HG03439 (cell line): ENCODE measurements at regions not wholly inside any gene's neighbourhood (a gene's known extent, or its start where the extent isn't known, plus 50 kb on each side); places are given as distances from the start of the nearest gene placed in this dataset.
"Not testable (repeated sequence)": the region's sequence is repeated elsewhere in the genome, so short reads cannot be mapped to it uniquely, and the experiment has no call there.

Experiments
- ATAC-seq: cut with Tn5 transposase; IDR thresholded peaks from one replicate; pipeline ENCODE4 v1.9.1; 2021; ENCODE audit warnings: mild to moderate bottlenecking, moderate library complexity; ENCODE audit not compliant: unreplicated experiment

DNA sequence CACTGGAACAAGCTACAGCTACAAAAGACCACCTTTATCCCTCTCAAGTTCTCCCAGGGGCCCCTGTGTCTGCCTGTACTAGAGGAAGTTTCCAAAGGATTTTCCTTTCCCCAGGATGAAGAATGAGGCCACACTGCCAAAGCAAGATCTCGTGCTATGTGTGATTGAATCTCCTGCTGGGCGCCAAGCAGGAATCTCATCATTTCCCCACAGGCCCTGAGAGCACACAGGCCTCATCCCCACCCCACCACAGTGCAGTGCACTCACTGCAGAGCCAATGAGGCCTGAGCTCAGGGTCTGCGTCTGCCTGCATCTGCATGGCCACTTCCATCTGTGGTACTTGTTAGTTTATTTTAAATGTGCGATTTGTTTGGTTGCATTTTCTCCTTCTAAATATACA lies 387.4 kb upstream of the ASIC2 start:
- no peak for ATAC-seq

DNA sequence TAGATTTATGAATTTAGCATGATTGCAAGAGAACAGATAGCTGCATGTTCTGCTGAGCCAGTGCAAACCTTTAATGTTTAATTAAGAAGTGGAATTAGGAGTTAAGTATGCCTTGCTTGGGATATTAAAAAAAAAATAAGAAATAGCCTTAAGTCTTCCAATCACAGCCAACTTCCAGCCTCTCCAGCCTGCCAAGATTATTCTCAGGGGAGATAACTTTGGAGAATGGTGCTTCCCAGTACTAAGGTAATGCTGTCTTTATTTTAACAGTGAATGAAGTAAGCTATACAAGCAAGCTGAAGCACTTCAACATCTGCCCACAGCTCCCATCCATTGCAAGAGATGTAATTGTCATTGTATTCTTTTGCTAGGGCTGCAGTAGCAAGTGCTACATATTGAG lies 389.5 kb upstream of the ASIC2 start:
- no peak for ATAC-seq

DNA sequence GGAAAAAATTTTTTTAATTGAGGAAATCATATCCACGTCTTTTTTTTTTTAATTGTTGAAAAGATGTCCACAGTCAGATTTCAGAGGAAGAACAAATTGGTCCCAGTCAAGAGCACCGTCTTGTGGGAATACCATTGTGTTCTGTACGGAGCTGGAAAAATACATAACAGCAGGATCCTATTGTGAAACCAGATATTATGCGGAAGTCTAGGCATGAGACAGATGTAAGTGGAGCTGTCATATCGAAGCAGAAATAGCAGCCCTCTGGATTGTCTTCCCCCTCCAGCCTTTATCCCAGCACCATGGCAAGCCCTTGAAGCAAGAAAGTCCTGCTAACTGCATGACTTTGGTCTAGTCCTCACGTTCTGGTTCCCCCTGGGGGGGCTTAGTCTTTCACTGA lies 391.6 kb upstream of the ASIC2 start:
- no peak for ATAC-seq

DNA sequence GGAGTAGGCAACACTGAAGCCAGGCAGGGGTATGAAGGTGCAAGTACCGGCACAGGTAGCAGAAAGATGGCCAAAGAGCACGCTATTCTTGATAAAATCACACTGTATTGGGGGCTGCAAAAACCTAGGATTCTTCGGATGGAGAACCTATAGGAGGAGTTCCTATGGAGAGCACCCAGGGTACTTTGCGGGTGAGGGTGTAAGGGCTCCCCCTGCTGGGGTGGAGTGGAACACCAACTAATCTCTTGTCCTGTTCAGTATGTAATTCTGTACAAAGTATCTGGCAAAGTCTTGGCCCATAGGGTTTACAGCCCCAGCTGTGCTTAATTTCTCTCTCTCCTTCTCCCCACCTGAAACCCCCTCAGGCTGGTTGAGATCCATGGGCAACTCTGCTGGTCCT lies 393.1 kb upstream of the ASIC2 start:
- no peak for ATAC-seq

DNA sequence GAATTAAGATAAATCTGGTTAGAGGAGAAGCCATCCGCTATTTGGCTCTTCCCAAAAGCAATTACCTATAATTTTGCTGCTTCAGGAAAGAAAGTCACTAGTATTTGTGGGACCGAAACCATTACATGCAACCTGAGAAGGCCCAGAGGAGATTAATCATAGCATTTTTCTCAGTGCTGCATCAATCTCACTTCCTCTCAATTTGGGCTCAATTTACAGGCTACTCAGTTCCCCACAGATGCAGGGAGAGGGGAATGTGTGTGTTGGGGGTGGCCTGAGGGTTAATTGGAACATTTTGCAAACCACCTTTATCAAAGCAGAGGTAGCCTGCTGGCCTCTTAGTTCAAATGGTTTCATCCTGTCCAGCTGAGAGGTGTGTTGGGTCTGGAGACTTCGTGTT lies 394.7 kb upstream of the ASIC2 start:
- ATAC-seq, result no peak

DNA sequence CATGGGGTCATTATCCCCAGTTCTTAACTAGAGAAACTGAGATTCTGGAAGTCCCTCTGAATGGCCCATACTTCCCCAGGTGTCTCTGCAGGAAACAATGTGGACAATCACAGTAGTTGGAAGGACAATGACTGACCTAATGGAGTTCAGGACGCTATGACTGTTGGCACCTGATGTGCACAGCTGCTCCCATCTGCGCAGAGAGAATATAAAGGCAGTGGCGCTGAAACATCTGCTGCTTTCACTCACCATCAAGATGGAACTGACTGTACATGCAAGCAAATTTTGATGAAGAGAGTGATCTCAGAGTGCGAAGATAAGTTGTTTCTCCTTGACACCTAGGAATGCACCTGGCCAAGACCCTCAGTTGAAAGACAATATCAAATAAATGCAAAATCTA lies 395.7 kb upstream of the ASIC2 start:
- ATAC-seq, result no peak

DNA sequence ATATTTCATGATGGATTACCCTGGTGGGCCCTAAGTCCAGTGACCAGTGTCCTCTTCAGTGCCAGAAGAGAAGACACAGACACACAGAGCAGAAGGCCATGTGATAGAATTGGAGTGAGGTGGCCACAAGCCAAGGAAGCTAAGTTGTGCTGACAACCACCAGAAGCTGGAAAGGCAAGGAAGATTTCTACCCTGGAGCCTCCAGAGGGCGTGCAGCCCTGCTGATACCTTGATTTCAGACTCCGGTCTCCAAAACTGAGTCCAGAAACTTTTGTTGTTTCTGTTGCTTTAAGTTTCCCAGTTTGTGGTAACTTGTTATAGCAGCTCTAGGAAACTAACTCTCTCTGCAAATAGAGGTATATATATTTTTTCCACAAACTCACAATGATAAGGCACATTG lies 396.6 kb upstream of the ASIC2 start:
- ATAC-seq, result no peak

DNA sequence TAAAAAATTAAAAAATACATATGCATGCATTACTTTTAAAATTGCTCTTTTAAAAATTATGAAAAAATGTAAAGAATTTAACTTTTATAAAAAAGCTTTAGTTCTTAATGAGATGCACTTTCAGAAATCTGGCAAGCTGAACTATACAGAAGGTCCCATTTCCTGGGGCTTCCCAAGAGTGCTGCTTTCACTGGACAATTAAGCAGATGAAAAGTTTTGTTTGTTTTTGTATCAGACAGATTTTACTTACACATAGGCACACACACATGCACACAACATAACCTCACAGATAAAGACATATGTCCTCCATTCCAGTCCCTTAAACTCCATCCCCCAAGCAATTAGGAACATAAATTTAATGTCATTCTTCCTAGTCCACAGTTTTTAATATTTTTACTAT lies 402.3 kb upstream of the ASIC2 start:
- no peak for ATAC-seq

DNA sequence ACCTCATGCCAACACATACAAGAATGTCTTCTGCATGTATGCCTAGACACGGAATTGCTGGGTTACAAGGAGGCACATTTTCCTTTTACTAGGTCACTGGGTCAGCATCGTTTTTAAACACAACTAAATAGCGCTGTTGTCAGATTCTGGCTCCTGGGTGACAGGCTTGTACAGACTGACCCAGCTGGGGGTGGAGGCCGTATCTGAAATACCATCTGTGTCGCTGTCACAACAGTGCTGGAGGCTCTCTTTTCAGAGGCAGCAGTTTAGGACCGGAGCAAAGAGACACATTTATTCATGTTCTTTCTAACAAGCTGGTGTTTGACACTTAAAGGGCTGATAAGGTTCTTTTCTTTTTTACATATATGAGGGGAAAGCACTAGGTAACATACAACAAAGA lies 403.0 kb upstream of the ASIC2 start:
- no peak for ATAC-seq

DNA sequence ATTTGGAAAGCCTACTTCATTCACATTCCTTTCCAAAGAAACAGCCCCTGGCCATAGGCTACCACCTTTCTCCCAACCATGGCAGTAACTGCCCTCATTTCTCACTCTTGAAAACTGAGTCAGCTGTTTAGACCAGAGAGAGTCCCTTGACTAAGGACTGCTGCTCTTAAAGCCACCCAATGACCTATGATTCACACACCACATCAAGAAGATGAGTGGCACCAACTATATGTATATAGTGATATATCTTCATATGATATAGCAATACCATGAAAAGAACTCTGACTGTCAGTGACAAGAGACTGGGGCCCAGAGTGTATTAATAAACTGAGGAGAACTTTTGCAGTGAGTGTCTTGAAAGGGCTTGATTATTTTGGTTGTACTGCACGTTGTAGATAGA lies 404.5 kb upstream of the ASIC2 start:
- ATAC-seq, result no peak

DNA sequence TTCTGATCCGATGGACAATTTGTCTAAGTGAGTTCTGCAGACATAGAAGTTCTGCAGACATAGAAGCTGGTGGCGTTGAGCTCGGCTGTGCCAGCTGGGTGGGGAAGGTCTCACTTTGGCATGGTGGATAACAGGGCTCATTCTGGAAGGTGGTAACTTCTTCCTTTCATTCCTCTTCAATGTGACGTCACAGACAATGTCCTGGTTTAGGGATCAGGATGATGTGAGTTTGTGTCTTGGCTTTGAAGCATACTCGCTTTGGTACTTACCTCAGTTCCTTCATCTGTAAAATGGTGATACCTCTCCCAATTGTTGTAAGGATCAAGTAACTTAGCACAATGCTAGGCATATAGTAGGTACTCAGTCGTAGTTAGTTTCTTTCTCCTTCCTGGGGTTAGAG lies 408.8 kb upstream of the ASIC2 start:
- ATAC-seq, result no peak

DNA sequence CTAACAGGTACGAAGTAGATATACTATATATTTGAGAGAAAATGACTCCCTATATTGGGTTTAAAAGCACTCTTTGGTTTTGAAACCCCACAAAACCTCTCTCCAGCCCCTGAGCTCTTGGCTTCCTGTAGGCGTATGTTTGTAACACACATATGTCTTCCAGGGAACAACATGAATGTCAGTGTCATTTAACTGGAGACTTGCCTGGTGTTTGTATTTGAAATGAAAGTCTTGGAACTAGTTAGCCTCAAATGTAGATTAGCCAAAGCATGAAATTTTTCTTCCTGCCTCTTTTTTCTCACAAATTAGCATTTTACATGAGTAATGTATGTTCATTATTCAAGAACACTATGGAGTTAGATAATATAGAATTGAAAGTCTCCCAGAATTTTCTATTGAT lies 411.8 kb upstream of the ASIC2 start:
- no peak for ATAC-seq

DNA sequence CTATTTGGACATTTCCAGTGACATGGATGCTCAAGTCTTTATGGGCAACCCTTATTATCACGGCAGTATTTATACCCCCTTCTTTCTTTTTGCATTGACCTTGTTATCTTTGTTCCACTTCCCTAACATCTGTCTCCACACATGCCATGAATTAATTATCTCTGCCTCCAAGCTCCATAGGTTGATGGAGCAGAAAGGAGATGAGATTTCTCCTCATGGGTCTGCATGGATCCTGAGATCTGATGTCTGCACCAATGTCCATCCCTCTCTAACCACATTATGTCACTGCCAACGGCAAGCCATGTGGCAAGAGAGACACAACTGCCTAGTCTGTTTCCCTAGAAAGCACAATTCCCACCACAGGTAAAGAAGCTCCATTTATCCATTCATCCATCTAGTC lies 416.8 kb upstream of the ASIC2 start:
- ATAC-seq, result no peak

DNA sequence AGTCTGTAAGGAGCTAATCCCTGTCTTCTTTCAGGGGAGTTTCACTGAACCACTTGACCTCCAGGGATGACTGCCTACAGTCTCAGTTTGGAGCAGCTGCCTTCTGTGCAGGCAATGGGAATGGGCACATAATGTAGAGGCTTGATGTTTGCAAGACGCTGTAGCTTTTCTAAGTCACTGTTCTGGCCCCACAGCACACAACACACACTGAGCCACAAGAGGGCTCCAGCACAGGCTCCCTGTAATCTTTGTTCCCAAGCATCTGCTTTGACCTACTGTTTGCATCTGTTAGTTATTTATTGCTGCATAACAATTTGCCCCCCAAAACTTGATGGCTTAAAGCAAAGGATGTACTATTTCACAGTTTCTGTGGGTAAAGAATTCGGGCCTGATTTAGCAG lies 419.0 kb upstream of the ASIC2 start:
- no peak for ATAC-seq

DNA sequence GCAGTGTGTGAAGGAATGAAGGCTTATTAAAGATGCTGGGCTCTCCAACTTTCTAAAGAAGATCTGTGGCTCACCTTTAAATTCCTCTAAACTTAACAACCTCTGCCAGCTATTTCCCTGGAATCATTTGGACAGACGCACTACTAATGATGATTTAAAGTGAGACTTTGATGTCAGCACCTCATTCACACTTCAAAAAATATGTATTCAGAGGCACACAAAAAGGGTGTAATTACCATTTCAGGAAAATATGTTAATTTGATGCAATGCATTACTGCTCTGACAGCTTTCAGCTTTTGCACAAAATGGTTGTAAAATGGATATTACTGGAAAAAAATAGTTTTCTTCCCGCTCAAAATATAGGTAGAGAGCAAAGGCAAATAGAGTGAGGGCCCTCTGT lies 423.9 kb upstream of the ASIC2 start:
- no peak for ATAC-seq

DNA sequence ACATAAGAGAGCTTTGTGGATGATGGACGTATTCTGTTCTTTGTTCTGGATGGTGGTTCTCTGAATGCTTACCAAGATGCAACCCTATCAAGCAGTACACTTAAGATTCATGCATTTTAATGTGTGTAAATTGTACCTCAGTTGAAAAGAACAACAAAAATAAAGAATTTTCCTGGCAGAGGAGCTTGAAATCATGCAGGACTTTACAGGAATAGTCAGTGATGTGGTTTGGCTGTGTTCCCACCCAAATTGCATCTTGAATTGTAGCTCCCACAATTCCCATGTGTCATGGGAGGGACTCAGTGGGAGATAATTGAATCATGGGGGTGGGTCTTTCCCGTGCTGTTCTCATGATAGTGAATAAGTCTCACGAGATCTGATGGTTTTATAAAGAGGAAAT lies 430.6 kb upstream of the ASIC2 start:
- ATAC-seq, result not testable (repeated sequence)

DNA sequence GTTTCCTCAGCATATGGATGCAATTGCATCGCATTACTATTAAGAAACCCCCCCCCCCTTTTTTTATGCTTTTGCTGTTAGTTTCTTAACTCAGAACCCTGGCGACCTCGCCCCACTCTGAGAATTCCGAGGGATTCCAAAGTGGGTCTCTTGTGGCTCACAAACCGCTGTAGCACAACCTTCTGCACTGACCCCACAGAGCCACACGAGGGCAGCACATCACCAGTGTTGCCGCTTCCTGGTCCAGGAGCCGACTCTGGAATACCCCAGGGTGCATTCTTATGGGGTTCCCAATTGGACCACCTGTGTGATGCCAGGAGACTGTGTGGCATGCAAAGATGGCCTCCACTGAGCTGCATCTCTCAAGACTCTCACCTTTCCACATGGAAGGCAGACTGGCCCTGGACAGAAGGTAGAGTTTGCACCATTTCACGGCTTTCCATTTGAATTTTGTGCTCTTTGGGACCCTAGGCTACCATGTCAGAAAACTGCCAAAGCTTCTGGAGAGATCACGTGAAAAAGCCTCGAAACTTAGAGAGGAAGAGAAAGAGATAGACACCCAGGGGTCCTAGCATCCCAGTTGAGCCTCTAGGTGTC lies 432.7 kb upstream of the ASIC2 start:
- ATAC-seq, result no peak

DNA sequence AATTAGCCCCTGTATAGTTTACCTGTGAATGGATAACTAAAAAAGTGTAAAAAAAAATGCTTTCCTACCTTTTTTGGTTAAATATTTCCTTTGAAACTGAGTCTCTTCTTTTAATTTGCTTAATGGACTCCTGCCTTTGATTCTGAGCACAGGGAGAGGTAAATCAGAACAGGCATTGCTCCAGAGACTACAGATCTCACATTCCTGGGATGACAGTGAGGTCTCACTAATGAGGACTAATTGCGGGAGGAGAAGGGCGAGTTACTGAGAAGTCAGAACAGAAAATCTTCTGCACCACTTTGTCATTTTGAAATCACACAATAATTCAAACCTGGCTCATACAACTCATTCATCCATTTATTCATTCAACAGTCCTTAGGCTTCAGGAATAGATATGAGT lies 437.0 kb upstream of the ASIC2 start:
- ATAC-seq, result no peak

DNA sequence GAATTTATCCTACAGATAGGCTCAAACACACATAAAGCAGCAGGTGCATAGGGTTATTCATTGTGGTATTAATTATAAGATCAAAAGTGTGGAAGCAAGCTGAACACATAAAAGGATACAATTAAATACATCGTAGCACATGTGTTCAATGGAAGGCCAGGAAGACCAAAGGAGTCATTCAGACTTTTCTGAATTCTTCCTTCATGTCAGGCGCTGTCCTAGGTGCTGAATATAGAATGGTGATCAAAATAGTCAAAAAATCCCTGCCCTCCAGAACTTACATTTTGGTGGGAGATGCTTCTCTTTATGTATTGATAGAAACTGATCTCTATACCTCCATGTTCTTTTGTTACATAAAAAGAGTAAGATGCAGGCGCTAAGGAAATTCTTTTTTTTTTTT lies 439.0 kb upstream of the ASIC2 start:
- ATAC-seq, result no peak

DNA sequence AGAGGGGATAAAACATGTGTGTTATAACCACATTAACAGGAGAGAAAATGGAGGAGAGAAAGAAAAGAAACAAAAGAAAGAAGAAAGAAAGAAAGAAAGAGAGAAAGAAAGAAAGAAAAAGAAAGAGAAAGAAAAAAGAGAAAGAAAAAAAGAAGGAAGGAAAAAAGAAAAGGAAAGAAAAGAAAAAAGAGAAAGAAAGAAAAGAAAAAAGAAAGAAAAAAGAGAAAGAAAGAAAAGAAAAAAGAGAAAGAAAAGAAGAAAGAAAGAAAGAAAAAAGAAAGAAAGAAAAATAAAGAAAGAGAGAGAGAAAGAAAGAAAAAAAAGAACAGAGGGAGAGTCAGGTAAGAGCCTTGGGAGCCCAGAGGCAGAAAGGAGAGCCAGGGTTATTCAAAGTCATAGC lies 446.6 kb upstream of the ASIC2 start:
- no peak for ATAC-seq

DNA sequence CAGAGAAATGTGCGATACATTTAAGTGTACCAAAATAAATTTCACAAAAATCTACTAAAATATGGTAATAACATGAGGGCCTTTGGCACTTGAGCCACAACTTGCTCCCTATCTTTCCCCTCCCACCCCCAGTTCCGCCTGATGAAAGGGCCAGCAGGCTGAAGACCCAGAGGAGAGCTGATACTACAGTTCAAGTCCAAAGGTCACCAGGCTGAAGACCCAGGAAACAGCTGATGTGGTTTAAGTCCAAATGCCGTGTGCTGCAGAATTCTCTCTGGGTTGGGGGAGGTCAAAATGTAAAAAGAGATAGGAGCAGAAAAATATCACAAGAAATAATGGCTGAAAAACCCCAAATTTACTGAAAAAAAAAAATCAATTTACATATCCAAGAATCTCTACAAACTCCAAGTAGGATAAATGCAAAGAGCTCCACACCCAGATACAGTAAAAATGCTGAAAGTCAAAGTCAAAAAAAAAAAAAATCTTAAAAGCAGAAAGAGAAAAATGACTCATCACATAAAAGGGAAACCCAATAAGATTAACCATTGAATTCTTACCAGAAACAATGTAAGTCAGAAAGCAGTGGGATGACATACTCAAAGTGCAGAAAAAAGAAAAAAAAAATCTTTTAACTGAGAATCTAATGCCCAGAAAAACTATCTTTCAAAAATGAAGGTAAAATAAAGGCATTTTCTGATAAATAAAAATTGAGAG lies 452.1 kb upstream of the ASIC2 start:
- ATAC-seq, result no peak

DNA sequence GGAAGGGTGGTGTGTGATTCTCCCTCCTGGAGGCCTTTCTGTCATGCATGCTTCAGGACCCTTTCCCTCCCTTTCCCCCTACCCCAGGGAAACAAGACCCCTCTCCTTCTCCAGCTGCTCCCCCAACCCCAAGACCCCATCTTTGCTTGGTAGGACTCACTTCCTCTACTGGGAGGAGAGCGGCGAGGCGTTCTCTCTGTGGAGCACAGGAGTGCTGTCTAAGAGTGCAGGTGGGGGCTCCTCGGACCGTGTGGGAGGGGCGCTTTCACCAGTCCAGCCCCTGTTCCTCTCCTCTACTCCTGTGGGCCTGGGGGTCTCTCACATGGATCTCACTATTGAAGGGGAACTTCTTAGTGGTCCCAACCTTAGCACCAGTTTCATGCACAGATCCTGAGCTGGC lies 456.1 kb upstream of the ASIC2 start:
- ATAC-seq, result no peak
